Keratinocyte (primary cell): ENCODE measurements at regions not wholly inside any gene's neighbourhood (a gene's known extent, or its start where the extent isn't known, plus 50 kb on each side); places are given as distances from the start of the nearest gene placed in this dataset.

Experiments
- DNase-seq: peaks from one replicate; pipeline ENCODE4 v3.0.0-alpha.2; 2011; ENCODE audit warnings: low read depth, missing footprints, low spot score
- FAIRE-seq: peaks from 2 replicates; lab custom pipeline; 2011; peaks lifted over from hg19 to GRCh38; lab: Jason Lieb, UNC
- H2AFZ ChIP-seq: 2 replicates; pipeline ENCODE4 v1.6.0; 2012; ENCODE audit warnings: low read length, control low read depth, inconsistent platforms; ENCODE audit not compliant: control insufficient read depth
- H3K27ac ChIP-seq: 2 replicates; pipeline ENCODE4 v1.5.1; 2011; ENCODE audit warnings: low read length; ENCODE audit not compliant: control insufficient read depth, insufficient read depth
- H3K27me3 ChIP-seq: 3 replicates; pipeline ENCODE4 v1.6.0; 2011; ENCODE audit warnings: low read length; ENCODE audit not compliant: control insufficient read depth, insufficient read depth; ENCODE audit errors: extremely low read depth
- H3K36me3 ChIP-seq, 2 experiments: 2 replicates in 1 of 2; 3 replicates in 1 of 2; pipeline ENCODE4 v1.5.1; 2011; ENCODE audit warnings: low read length in 2 of 2, mild to moderate bottlenecking in 1 of 2; ENCODE audit not compliant: control insufficient read depth in 2 of 2, insufficient read depth in 2 of 2; ENCODE audit errors: extremely low read depth in 1 of 2
- H3K4me1 ChIP-seq: 3 replicates; pipeline ENCODE4 v1.5.1; 2011; ENCODE audit warnings: low read length; ENCODE audit not compliant: control insufficient read depth, insufficient read depth; ENCODE audit errors: extremely low read depth
- H3K4me2 ChIP-seq: 3 replicates; pipeline ENCODE4 v1.6.0; 2011; ENCODE audit warnings: low read depth, low read length; ENCODE audit not compliant: control insufficient read depth, insufficient read depth; ENCODE audit errors: extremely low read depth
- H3K4me3 ChIP-seq, 3 experiments: fragments of 200-600 bp in 1 of 3; sonication (generic) in 1 of 3; 2 replicates in 2 of 3; 3 replicates in 1 of 3; pipeline ENCODE4 v1.5.1; 2011 to 2016; ENCODE audit warnings: low read length in 3 of 3, mild to moderate bottlenecking in 3 of 3, control low read depth in 2 of 3, inconsistent platforms in 1 of 3, low read depth in 1 of 3, mixed read lengths in 1 of 3, mixed run types in 1 of 3, moderate library complexity in 1 of 3; ENCODE audit not compliant: control insufficient read depth in 2 of 3, insufficient read depth in 2 of 3; ENCODE audit errors: extremely low read depth in 1 of 3
- H3K79me2 ChIP-seq: 2 replicates; pipeline ENCODE4 v1.6.0; 2012; ENCODE audit warnings: low read length; ENCODE audit not compliant: control insufficient read depth, insufficient read depth
- H3K9ac ChIP-seq: 3 replicates; pipeline ENCODE4 v1.6.0; 2011; ENCODE audit warnings: low read length; ENCODE audit not compliant: control insufficient read depth, insufficient read depth; ENCODE audit errors: extremely low read depth
- H3K9me1 ChIP-seq: 3 replicates; pipeline ENCODE4 v1.6.0; 2011; ENCODE audit warnings: low read length; ENCODE audit not compliant: control insufficient read depth, insufficient read depth; ENCODE audit errors: extremely low read depth
- H3K9me3 ChIP-seq: 2 replicates; pipeline ENCODE4 v1.5.1; 2012; ENCODE audit warnings: low read depth, low read length; ENCODE audit not compliant: control insufficient read depth
- H4K20me1 ChIP-seq: 3 replicates; pipeline ENCODE4 v1.6.0; 2011; ENCODE audit warnings: low read length; ENCODE audit not compliant: control insufficient read depth, insufficient read depth; ENCODE audit errors: extremely low read depth
- CTCF ChIP-seq, 3 experiments: IDR thresholded peaks in 1 of 3; conservative IDR thresholded peaks in 1 of 3; optimal IDR thresholded peaks in 1 of 3; 2 replicates in 2 of 3; 3 replicates in 1 of 3; pipeline versions ENCODE3 to v1.5.1; 2011; ENCODE audit warnings: low read length in 3 of 3, mild to moderate bottlenecking in 3 of 3, moderate library complexity in 2 of 3, control low read depth in 1 of 3, inconsistent platforms in 1 of 3; ENCODE audit not compliant: insufficient read depth in 2 of 3; ENCODE audit errors: extremely low read depth in 1 of 3
- EZH2 ChIP-seq: IDR thresholded peaks from one replicate; pipeline ENCODE4 v1.6.1; 2012; ENCODE audit warnings: inconsistent platforms, mild to moderate bottlenecking, low read length, moderate library complexity
- dilution Hi-C: fragments of 300-500 bp; cut with MboI; formaldehyde crosslinking; loops from one replicate; pipeline ENCODE4 v1.7.0; 2020; ENCODE audit warnings: low sequenced_read_pairs; ENCODE audit not compliant: extremely low pct_ligation_motif_present

- dilution Hi-C loops: no loop called here
- H3K9ac ChIP-seq: no peak overlapping the region
Observed at GRCh38 chr7:46393142-46393541, 472.1 kb upstream of the IGFBP3 start.

GRCh38 chr7:46391231-46392201 lies 470.4 kb upstream of the IGFBP3 start:
- Histone ChIP-seq H4K20me1 (no peaks in the 10 kb centered on the region), H3K27ac (no peak overlapping the region), H3K9me1 (no peaks in the 10 kb centered on the region), H3K9me3 (no peaks in the 10 kb centered on the region), H2AFZ (no peak overlapping the region), H3K36me3 (no peaks in the 10 kb centered on the region), H3K4me3 (no peak overlapping the region), H3K9ac (no peak overlapping the region), H3K4me2 (no peak overlapping the region), H3K79me2 (no peaks in the 10 kb centered on the region), H3K27me3 (no peaks in the 10 kb centered on the region), H3K4me1 (no peaks in the 10 kb centered on the region)
- dilution Hi-C loops: no loop called here
- TF ChIP-seq CTCF (optimal IDR thresholded peaks at IDR 0.05 in 1 of 3, IDR thresholded peaks at IDR 0.05 in 1 of 3, conservative IDR thresholded peaks at IDR 0.05 in 1 of 3; ENCODE audit: extremely low read depth in 1 of 3, insufficient read depth in 2 of 3, low read length in 3 of 3) (no peak), EZH2 (no peak)
- DNase-seq: no peak
- FAIRE-seq: no peak

More at GRCh38 chr7:46393142-46393541, 472.1 kb upstream of the IGFBP3 start:
- Histone ChIP-seq H3K9me3 (no peaks in the 10 kb centered on the region), H3K4me3 (no peak overlapping the region), H3K36me3 (no peaks in the 10 kb centered on the region), H2AFZ (no peak overlapping the region), H3K4me2 (no peak overlapping the region), H3K79me2 (no peaks in the 10 kb centered on the region), H3K27ac (no peak overlapping the region), H3K9me1 (no peaks in the 10 kb centered on the region), H3K27me3 (peaks cover 4% of the 10 kb centered on the region), H3K4me1 (no peaks in the 10 kb centered on the region), H4K20me1 (no peaks in the 10 kb centered on the region)
- FAIRE-seq (no peak), DNase-seq (no peak)
- TF ChIP-seq CTCF (optimal IDR thresholded peaks at IDR 0.05 in 1 of 3, IDR thresholded peaks at IDR 0.05 in 1 of 3, conservative IDR thresholded peaks at IDR 0.05 in 1 of 3; ENCODE audit: extremely low read depth in 1 of 3, insufficient read depth in 2 of 3, low read length in 3 of 3) (no peak), EZH2 (no peak)
